ENCODE measurements at regions not wholly inside any gene's neighbourhood (a gene's known extent, or its start where the extent isn't known, plus 50 kb on each side); places are given as distances from the start of the nearest gene placed in this dataset.

- no peak for TF ChIP-seq POLR2AphosphoS5 (IDR thresholded peaks at IDR 0.05)
- TF ChIP-seq CTCF (IDR thresholded peaks at IDR 0.05 in 8 of 11, conservative IDR thresholded peaks at IDR 0.05 in 3 of 11): no peak
- no peak for TF ChIP-seq POLR2A (IDR thresholded peaks at IDR 0.05)
Observed at GRCh38 chr5:1668141-1668721, 131.4 kb downstream of the MRPL36 start.

Measured in spleen (tissue), 7 donors.